ENCODE measurements at regions not wholly inside any gene's neighbourhood (a gene's known extent, or its start where the extent isn't known, plus 50 kb on each side); places are given as distances from the start of the nearest gene placed in this dataset.

DNA sequence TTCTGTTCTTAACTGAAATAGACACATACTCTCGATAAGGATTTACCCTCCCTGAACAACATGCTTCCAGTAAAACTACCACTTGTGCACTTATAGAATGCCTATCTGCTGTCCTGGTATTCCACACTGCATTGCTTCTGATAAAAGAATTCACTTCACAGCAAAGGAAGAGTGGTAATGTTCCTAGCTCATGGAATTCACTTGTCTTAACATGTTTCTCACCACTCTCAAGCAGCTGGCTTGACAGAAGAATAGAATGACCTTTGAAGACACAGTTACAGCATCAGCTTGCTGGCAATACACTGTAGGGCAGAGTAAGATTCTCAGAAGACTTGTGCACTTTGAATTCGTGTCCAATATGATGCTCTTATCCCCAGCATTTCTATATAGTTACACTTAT, 524.1 kb upstream of the CNTNAP5 start:
- Histone ChIP-seq H2AFZ (ENCODE audit: low read depth) (no peak overlapping the region), H3K4me2 (no peak overlapping the region), H3K4me3 (ENCODE audit: low read depth in 2 of 2, low read length in 1 of 2) (no peak overlapping the region), H3K9me3 (no peaks in the 10 kb centered on the region), H3K27ac (ENCODE audit: low read depth in 2 of 2, low read length in 1 of 2) (no peak overlapping the region), H3K4me1 (ENCODE audit: control insufficient read depth in 1 of 2, insufficient read depth in 2 of 2, low read depth in 1 of 2, low read length in 1 of 2) (no peaks in the 10 kb centered on the region), H4K20me1 (ENCODE audit: insufficient read depth) (no peaks in the 10 kb centered on the region), H3K9me2 (no peaks in the 10 kb centered on the region), H3F3A (replicated peaks; ENCODE audit: insufficient read depth) (no peaks in the 10 kb centered on the region), H3K36me3 (replicated peaks in 1 of 2; ENCODE audit: control insufficient read depth in 1 of 2, insufficient read depth in 2 of 2, low read length in 1 of 2) (no peaks in the 10 kb centered on the region), H3K79me2 (ENCODE audit: insufficient read depth) (no peaks in the 10 kb centered on the region), H3K27me3 (ENCODE audit: insufficient read depth) (no peaks in the 10 kb centered on the region), H3K9ac (no peak overlapping the region)
- DNase-seq = no peak
- POLR2A ChIA-PET = no interaction called here
- CTCF ChIA-PET = no interaction called here
- 20% methylated on average over 2 of the region's 2 CpGs for WGBS (ENCODE audit: low lambda C conversion rate)
- TF ChIP-seq NFIC (IDR thresholded peaks at IDR 0.05; ENCODE audit: borderline replicate concordance) (no peak), FOSL2 (IDR thresholded peaks at IDR 0.05; ENCODE audit: borderline replicate concordance, low read depth) (no peak), POLR2AphosphoS5 (IDR thresholded peaks at IDR 0.05; ENCODE audit: low read depth, low read length) (no peak), MEF2A (IDR thresholded peaks at IDR 0.05; ENCODE audit: borderline replicate concordance, low read depth) (no peak), CHD2 (IDR thresholded peaks at IDR 0.05; ENCODE audit: low read length, partially characterized antibody) (no peak), TAF1 (IDR thresholded peaks at IDR 0.05; ENCODE audit: borderline replicate concordance, low read depth, low read length) (no peak), MXI1 (IDR thresholded peaks at IDR 0.05; ENCODE audit: low read depth, low read length) (no peak), GATA2 (CRISPR knock-in tag; IDR thresholded peaks at IDR 0.05) (no peak), SMC3 (IDR thresholded peaks at IDR 0.05; ENCODE audit: low read depth, low read length) (no peak), EZH2phosphoT487 (IDR thresholded peaks at IDR 0.05; ENCODE audit: borderline replicate concordance, low read depth) (no peak)
- TF ChIP-seq, protein P1, sequence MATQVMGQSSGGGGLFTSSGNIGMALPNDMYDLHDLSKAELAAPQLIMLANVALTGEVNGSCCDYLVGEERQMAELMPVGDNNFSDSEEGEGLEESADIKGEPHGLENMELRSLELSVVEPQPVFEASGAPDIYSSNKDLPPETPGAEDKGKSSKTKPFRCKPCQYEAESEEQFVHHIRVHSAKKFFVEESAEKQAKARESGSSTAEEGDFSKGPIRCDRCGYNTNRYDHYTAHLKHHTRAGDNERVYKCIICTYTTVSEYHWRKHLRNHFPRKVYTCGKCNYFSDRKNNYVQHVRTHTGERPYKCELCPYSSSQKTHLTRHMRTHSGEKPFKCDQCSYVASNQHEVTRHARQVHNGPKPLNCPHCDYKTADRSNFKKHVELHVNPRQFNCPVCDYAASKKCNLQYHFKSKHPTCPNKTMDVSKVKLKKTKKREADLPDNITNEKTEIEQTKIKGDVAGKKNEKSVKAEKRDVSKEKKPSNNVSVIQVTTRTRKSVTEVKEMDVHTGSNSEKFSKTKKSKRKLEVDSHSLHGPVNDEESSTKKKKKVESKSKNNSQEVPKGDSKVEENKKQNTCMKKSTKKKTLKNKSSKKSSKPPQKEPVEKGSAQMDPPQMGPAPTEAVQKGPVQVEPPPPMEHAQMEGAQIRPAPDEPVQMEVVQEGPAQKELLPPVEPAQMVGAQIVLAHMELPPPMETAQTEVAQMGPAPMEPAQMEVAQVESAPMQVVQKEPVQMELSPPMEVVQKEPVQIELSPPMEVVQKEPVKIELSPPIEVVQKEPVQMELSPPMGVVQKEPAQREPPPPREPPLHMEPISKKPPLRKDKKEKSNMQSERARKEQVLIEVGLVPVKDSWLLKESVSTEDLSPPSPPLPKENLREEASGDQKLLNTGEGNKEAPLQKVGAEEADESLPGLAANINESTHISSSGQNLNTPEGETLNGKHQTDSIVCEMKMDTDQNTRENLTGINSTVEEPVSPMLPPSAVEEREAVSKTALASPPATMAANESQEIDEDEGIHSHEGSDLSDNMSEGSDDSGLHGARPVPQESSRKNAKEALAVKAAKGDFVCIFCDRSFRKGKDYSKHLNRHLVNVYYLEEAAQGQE (IDR thresholded peaks at IDR 0.05; ENCODE audit: low read depth, low read length) = no peak
- TF ChIP-seq, protein P2, sequence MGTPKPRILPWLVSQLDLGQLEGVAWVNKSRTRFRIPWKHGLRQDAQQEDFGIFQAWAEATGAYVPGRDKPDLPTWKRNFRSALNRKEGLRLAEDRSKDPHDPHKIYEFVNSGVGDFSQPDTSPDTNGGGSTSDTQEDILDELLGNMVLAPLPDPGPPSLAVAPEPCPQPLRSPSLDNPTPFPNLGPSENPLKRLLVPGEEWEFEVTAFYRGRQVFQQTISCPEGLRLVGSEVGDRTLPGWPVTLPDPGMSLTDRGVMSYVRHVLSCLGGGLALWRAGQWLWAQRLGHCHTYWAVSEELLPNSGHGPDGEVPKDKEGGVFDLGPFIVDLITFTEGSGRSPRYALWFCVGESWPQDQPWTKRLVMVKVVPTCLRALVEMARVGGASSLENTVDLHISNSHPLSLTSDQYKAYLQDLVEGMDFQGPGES (IDR thresholded peaks at IDR 0.05; ENCODE audit: low read depth, low read length) = no peak
- TF ChIP-seq, protein P3, sequence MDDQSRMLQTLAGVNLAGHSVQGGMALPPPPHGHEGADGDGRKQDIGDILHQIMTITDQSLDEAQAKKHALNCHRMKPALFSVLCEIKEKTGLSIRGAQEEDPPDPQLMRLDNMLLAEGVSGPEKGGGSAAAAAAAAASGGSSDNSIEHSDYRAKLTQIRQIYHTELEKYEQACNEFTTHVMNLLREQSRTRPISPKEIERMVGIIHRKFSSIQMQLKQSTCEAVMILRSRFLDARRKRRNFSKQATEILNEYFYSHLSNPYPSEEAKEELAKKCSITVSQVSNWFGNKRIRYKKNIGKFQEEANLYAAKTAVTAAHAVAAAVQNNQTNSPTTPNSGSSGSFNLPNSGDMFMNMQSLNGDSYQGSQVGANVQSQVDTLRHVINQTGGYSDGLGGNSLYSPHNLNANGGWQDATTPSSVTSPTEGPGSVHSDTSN (IDR thresholded peaks at IDR 0.05) = no peak

Data from SK-N-SH (cell line).